Activated T-cell treated with anti-CD3 and anti-CD28 coated beads, Interleukin-2, amount 50 U/mL, for 48 hours (primary cell): ENCODE measurements at regions not wholly inside any gene's neighbourhood (a gene's known extent, or its start where the extent isn't known, plus 50 kb on each side); places are given as distances from the start of the nearest gene placed in this dataset.

Source experiments
- DNase-seq, 2 experiments: peaks; one replicate each; pipeline ENCODE4 v3.0.0-alpha.2; 2020

GRCh38 chr2:187943772-187944369, 347.8 kb upstream of the GULP1 start:
- no peak for DNase-seq

DNA sequence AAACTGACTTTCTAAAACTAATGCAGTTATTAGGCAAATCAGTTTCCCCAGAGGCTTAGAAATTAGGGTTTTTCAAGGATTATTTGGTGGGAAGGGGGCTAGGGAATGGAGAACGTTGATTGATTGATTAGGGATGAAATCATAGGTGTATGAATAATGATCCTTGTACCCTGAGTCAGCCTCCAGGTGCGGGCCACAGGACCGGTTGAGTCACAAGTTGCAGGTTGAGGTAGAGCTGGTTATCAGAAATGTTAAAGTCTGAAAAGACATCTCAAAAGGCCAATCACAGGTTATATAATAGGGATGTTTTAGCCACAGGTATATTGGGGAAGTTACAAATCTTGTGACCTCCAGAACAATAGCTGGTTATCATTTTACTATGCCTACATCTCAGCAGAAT, 341.8 kb upstream of the GULP1 start:
- no peak for DNase-seq

DNA sequence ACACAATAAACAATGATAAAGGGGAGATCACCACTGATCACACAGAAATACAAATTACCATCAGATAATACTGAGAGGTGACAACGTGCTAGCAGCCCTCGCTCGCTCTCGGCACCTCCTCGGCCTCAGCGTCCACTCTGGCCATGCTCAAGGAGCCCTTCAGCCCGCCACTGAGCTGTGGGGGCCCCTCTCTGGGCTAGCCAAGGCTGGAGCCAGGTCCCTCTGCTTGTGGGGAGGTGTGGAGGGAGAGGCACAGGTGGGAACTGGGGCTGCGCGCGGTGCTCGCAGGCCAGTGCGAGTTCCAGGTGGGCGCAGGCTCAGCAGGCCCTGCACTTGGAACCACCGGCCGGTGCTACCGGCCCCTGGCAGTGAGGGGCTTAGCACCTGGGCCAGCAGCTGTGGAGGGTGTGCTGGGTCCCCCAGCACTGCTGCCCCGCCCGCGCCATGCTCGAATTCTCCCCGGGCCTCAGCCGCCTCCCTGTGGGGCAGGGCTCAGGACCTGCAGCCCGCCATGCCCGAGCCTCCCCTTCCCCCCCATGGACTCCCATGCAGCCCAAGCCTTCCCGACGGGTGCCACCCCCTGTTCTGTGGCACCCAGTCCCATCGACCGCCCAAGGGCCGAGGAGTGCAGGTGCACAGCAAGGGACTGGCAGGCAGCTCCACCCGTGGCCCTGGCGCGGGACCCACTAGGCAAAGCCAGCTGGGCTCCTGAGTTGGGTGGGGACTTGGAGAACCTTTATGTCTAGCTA, 340.0 kb upstream of the GULP1 start:
- DNase-seq: no peak

DNA sequence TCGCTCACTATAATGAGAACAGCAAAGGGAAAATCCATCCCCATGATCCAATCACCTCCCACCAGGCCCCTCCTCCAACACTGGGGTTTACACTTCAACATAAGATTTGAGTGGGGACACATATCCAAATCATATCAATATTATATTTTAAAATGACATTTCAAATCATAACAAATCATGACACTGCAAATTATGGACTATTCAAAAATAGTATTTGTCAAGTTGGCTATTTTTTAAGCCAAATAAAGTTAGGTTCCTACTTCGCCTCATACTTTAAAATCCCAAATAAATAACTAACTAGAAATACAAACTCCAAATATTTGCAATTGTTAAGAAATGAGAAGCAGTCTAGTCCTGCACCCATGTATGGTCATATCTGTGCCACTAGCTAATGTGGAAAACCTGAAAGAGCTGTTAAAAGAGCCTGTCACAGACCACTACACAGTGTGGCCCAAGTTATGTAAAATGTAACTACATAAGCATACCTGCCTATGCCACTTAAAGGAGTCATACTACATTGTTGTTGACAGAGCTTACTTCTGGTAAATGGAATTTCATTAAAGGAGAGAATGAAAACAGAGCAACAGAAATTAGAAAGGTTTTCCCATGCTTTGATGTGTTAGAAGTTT, 334.7 kb upstream of the GULP1 start:
- DNase-seq: no peak

DNA sequence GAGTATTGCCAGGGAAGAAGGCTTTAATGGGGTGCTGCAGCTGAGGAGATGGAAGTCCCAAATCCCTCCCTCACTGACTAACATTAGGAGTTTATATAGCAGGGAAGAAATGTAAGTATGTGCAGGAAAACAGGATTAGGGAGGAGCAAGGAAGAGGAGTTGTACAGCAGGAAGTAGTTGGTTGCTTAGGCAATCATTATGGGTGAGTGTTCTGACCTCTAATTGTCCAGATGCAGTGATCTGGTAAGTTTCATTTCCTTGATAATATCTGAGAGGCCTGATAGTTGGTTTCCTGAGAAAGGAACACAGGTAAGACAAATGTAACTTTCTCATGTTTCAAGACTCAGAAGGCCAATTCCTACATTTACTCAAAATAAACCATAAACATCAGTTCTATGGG, 331.9 kb upstream of the GULP1 start:
- DNase-seq: no peak

GRCh38 chr2:187962538-187962937, 329.1 kb upstream of the GULP1 start:
- no peak for DNase-seq

GRCh38 chr2:187964746-187965145, 326.9 kb upstream of the GULP1 start:
- no peak for DNase-seq

- no peak for DNase-seq
Measured at GRCh38 chr2:187966924-187967323, 324.8 kb upstream of the GULP1 start.

DNA sequence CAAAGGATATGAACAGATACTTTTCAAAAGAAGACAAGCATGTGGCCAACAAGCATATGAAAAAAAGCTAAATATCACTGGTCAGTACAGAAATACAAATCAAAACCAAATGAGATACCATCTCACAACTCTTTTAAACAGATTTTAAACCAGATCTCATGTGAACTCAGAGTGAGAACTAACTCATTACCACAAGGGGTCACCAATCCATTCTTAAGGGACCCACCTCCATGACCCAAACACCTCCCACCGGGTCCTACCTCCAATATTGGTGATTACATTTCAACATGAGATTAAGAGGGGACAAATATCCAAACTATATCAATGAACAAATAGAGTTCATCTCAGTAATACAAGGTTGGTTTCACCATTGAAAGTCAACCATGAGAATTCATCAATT, 319.8 kb upstream of the GULP1 start:
- DNase-seq: no peak

- DNase-seq: no peak
Measured at GRCh38 chr2:187976259-187976985, 315.3 kb upstream of the GULP1 start.

DNA sequence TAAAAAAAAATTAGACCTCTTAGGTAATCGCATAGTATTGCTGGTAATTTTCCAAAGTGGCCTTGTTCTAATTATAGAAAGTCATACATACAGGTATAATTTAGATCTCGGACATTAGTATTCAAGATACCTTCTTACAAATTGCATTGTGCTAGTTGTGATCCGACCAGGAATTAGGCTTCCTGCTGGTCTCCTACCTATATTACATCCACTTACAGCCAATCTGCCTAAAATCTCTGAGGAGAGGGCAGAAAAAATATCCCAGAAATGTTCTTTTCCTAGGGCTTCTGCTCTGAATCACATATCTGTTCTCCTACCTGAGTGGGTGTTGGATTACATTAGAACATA, 314.7 kb upstream of the GULP1 start:
- DNase-seq: no peak

GRCh38 chr2:187978356-187978755, 313.3 kb upstream of the GULP1 start:
- no peak for DNase-seq

DNA sequence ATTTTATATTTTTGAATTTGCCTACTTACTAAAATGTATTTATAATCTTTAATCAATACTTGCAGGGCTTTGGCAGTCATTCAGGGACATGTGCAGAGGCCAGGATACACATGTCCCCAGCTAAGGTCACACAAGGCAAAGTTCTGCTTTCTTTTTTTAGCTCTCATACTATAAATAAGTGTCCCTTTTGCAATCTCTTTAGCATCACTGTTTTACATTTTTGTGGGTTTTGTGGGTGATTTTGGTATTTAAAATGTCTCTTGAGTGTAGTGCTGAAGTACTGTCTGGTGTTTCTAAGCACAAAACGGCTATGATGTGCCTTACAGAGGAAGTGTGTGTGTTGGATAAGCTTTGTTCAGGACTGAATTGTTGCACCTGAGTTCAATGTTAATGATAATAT, 309.0 kb upstream of the GULP1 start:
- no peak for DNase-seq

- DNase-seq: no peak
Measured at GRCh38 chr2:187985195-187985594, 306.5 kb upstream of the GULP1 start.

GRCh38 chr2:187985923-187986322, 305.8 kb upstream of the GULP1 start:
- no peak for DNase-seq

GRCh38 chr2:187986390-187987105, 305.1 kb upstream of the GULP1 start:
- no peak for DNase-seq

- no peak for DNase-seq
Measured at GRCh38 chr2:187988348-187988747, 303.3 kb upstream of the GULP1 start.

DNA sequence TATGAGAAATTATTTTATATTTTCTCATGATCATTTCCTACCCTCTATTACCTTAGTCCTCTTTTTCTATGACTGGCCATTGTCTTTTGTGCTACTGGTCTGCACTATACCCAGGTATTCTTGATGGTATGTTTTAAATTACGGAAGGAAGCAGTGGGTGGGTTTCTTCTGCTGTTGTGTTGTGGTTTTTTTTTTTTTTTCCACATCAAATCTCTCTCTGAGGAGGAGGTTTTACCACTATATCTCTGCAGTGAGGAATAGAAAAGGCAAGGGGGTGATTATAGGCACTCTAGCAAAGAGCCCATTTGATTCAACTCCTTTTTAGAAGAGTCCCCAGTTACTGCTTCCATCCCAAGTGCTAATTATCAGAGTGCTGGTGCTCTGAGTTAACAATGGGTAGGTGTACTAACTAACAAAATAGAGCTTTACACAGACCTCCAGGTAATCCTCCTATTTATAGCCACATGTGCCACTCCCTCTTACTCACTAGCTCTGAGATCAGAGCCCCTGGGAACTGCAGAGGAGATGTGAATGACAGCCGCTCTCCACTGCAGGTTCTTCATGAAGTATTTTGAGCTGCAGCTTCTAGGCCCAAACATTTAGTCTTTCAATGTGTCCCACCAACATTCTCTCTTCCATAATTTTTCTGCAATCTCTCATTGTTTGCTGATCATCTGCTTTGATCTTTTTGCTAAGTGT, 301.6 kb upstream of the GULP1 start:
- no peak for DNase-seq

GRCh38 chr2:187991389-187991788, 300.3 kb upstream of the GULP1 start:
- DNase-seq: no peak

DNA sequence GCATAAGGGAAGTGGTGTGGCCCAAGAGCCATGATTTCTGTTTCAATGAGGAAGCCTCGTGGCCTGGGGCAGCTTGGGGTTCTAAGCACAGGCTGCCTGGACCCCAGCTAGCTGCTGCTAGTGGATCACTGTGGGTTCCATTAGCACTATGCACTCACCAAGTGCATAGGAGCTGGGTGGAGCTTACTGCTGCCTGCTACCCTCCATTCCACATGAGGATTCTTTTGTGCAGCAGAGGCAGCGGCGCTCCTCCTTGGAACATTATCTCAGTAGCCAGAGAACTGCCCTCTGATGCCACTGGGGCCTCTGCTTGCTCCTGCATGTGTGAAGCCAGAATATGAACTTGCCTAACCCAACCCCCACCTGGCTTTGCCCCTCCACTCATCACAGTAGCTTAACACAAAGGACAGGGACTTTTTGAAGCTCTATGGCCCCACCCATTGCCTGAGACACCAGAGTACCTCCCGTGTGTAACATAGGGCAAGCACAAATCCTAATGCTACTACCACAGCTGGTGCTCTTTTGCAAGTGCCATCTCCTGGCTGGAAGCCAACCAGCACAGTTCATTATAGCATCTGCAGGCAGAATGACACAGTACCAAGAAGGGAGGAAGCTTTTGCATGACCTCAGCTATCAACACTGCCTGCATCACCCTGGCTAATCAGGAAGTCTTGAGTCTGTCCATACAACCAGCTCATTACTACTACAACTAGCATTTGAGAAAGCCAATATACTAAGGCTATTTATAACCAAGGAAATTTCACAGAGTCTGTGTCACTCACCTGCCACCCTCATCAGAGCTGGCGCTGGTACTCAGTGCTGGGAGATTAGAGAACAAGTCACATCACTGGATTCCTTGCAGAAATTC, 297.0 kb upstream of the GULP1 start:
- no peak for DNase-seq

GRCh38 chr2:187995556-187995955, 296.1 kb upstream of the GULP1 start:
- no peak for DNase-seq

DNA sequence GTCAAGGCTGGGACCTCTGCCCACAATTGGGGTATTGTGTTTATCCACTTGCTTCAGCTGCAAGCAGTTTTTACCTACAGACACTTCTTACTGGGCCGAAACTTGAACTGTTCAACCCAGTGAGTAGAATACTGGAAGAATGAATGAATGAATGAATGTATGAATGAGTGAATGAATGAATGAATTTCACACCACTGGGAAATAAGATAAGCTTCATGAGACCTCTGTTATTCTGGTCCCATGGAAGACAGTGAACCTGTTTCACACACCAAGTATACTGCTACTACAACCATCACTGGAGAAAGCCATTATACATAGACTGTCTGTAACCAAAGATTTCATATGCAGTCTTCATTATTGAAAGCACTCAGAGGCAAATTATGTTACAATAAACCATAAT, 295.0 kb upstream of the GULP1 start:
- no peak for DNase-seq
